ENCODE measurements at regions not wholly inside any gene's neighbourhood (a gene's known extent, or its start where the extent isn't known, plus 50 kb on each side); places are given as distances from the start of the nearest gene placed in this dataset.

DNA sequence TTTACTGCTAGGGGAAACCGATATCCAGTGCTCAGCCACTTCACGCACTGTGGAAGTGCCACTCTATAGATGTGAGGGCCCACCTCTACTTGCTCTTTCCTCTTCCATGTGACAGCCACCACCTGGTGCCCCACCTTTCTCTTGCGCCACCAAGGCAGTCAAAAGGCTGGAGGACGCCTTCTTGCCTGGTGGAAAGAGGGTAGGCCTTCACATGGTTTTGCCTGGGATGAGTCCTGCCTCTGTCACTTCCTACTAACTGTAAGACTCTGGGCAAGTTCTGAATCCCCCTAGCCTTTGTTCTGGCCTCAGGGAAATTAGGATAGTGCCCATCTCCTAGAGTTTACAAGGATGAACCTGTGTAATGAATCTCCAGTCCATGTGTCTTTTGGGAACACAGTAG is 66.1 kb upstream of the ODC1 start:
- TF ChIP-seq REST (IDR thresholded peaks at IDR 0.05; ENCODE audit: insufficient replicate concordance, low read depth): no peak
- no peak for TF ChIP-seq CTCF (IDR thresholded peaks at IDR 0.05; ENCODE audit: insufficient read depth, low read length)
- no peak for TF ChIP-seq POLR2AphosphoS5 (IDR thresholded peaks at IDR 0.05; ENCODE audit: low read depth)

Data from HL-60 (cell line).